Omental fat pad (tissue), 3 donors: ENCODE measurements at regions not wholly inside any gene's neighbourhood (a gene's known extent, or its start where the extent isn't known, plus 50 kb on each side); places are given as distances from the start of the nearest gene placed in this dataset.
A peak's percentile ranks its signal among the peaks of the same experiment; 100 is the strongest.

ENCODE experiments used
- ATAC-seq: fragments of 150-250 bp; one replicate; pipeline ENCODE4 v1.9.1; 2016; ENCODE audit warnings: mild to moderate bottlenecking, moderate library complexity; ENCODE audit not compliant: low FRiP score
- DNase-seq: peaks from one replicate; pipeline ENCODE4 v3.0.0-alpha.2; 2019; ENCODE audit warnings: low spot score
- TF ChIP-seq, protein P1 (sequence below), 3 donors: fragments of 450-650 bp; IDR thresholded peaks; one replicate each; pipeline ENCODE4 v1.5.1; 2016 to 2017; ENCODE audit warnings: antibody characterized with exemption in 3 of 3, mild to moderate bottlenecking in 3 of 3, moderate library complexity in 2 of 3

DNA sequence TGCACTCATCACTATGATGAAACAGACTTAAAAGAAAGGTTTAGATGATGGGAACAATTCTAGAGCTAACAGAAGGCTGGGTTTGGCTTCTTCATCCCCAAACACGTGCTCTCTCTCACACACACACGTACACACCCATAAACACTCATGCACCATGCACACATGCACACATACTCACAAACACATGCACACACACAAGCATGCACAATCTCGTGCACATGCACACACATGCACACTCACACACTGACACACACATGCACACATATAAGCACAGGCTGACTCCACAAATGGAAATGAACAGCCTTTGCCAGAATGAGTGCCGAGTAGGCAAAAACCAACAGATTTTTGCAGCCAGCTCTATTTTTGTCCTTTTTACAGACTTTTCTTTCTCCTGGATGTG, 1571.6 kb downstream of the AACS start:
- DNase-seq, result no peak
- TF ChIP-seq, protein P1, sequence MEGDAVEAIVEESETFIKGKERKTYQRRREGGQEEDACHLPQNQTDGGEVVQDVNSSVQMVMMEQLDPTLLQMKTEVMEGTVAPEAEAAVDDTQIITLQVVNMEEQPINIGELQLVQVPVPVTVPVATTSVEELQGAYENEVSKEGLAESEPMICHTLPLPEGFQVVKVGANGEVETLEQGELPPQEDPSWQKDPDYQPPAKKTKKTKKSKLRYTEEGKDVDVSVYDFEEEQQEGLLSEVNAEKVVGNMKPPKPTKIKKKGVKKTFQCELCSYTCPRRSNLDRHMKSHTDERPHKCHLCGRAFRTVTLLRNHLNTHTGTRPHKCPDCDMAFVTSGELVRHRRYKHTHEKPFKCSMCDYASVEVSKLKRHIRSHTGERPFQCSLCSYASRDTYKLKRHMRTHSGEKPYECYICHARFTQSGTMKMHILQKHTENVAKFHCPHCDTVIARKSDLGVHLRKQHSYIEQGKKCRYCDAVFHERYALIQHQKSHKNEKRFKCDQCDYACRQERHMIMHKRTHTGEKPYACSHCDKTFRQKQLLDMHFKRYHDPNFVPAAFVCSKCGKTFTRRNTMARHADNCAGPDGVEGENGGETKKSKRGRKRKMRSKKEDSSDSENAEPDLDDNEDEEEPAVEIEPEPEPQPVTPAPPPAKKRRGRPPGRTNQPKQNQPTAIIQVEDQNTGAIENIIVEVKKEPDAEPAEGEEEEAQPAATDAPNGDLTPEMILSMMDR (IDR thresholded peaks at IDR 0.05), result no peak
- ATAC-seq, result no peak

DNA sequence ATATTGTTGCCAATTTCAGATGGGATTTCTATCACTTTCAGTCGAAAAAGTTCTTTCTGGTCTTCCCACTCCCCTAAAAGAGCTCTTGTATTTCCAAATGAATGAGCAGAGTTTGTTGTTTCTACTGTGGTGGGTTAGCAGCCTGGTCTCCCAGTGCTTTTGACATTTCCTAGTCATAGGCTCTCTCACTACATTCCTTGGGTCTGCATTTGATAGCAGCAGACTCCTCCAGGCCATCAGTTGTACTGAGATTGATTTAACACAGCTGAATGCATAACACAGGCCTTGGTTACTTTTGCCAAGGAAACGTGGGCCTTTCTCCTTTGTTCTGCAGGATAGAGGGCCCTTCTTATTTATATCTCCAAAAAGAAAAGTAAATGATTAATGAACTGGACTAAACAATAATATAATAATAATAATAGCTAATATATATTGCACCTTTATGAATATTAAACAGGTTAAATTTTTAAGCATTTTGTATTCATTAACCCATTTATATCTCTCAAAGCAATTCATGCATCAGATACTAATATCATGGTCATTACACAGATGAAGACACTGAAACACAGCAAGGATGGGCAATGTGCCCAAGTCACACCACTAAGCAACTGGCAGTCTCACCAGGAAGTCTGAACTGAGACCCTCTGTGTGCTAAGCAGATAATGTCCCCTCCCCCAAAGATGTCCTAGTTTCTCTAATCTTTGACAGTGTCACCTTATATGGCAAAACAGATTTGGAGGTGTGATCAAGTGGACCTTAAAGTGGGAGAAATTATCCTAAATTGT, 1579.2 kb downstream of the AACS start:
- TF ChIP-seq, protein P1 (IDR thresholded peaks at IDR 0.05), result no peak
- ATAC-seq (no peak), DNase-seq (no peak)

DNA sequence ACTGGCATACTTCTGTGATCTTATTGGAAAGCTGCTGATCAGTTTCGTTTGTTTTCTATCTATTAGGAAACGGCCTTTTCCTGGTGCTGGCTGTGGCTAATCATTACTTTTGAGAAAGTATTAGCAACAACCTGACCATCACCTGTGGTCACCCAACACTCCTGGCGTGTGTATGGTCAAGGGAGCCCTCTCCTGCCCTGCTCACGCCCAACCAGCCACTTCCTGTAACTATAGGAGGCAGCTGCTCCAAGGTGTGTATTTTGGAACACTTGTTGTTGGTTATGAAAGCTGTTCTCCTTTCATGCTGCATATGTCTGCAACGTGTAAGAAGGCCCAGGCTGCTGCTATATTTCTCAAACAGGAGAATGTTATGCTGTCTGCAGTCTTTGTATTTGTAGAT, 1582.8 kb downstream of the AACS start:
- no peak for ATAC-seq
- TF ChIP-seq, protein P1 (IDR thresholded peaks at IDR 0.05), result no peak
- DNase-seq, result no peak

DNA sequence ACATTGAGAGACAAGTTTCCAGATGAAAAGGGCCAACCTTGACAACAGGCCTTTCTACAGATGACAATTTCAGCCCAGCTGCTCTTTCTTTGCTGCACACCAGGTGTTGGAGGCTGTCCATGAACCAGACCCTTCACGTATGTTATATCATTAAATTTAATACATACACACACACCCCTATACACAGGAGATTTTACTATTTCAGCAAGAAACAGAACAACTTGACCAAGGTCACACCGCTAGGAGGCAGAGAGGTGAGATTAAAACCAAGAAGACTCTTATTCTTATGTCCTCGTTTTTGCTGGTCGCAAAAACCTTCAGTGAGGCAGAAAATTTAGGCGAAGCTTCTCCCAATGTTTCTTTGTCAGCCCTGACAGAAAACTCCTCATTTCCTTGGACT, 1585.9 kb downstream of the AACS start:
- TF ChIP-seq, protein P1 (IDR thresholded peaks at IDR 0.05), result no peak
- ATAC-seq, result no peak

DNA sequence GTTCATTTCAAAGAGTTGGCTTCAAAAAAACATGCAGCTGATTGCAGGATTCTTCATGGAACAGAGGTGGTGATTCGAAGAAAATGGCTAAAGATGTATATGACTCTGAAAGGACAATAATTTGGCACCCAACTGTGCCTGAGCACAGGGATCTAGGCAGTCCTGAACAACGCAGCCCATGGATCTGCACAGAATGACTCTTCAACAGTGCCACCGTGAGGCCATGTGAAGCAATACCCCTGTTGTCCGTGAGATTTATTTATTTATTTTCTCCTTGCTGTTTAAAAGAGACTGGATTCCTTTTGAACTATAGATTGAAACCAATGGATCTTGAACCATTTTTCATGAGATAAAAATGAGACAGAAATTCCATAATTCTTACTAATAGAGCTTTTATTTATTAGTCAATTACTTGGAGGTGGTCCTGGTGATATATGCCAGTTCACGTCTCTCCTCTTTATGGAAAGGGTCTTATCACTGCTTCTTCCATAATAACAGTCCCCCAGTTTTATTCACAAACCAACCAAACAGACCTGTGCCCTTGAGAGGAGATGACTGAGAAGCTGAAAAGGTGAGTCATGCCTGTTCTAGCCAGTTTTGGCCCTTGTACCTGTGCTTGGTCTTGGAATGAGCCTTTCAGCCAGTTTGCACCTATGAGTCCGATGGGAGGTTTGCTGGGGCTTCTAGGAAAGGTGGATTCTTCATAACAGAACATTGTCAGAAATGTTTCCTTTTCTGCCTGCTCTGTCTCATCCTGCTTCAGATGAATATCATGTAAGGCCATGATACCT, 1598.3 kb downstream of the AACS start:
- no peak for DNase-seq
- TF ChIP-seq, protein P1 (IDR thresholded peaks at IDR 0.05), result no peak

More for the DNA sequence above, 1585.9 kb downstream of the AACS start:
- DNase-seq, result no peak

DNA sequence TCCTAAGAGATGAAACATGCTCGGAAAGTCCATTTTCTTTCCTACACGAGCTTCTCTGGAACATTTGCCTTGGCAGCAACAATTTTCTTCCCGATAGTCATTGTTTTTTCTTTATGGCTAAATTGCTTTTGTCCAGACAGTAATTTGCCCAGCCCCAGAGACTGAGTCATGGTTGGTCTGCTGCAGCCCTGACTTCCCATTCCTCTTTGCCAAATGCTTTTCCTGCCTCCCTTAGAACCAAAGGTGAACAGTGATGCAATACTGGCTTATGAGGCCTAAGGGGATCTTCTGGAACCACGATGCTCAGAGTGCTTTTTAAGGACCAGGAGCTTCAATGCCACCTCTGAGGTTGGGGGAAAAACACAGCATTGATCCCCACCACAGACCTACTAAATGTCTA, 1599.6 kb upstream of the TMEM132C start:
- DNase-seq (no peak), ATAC-seq (peak; percentile 76)
- TF ChIP-seq, protein P1 (IDR thresholded peaks at IDR 0.05), result no peak

More for the DNA sequence above, 1598.3 kb downstream of the AACS start:
- no peak for ATAC-seq
